ENCODE measurements at regions not wholly inside any gene's neighbourhood (a gene's known extent, or its start where the extent isn't known, plus 50 kb on each side); places are given as distances from the start of the nearest gene placed in this dataset.

GRCh38 chr15:93268066-93268465, 179.1 kb upstream of the RGMA start:
- no peak for TF ChIP-seq CTCF (IDR thresholded peaks at IDR 0.05)
- no peak for TF ChIP-seq POLR2A (IDR thresholded peaks at IDR 0.05)
